ENCODE measurements at regions not wholly inside any gene's neighbourhood (a gene's known extent, or its start where the extent isn't known, plus 50 kb on each side); places are given as distances from the start of the nearest gene placed in this dataset.

GRCh38 chr11:91046261-91046660, 823.4 kb upstream of the CHORDC1 start:
- TF ChIP-seq CTCF (IDR thresholded peaks at IDR 0.05; ENCODE audit: low read depth, low read length, poor library complexity, severe bottlenecking) (no peak), EZH2phosphoT487 (IDR thresholded peaks at IDR 0.05; ENCODE audit: borderline replicate concordance, low read length) (no peak)

Data from DOHH2 (cell line).